K562 (cell line): ENCODE measurements at regions not wholly inside any gene's neighbourhood (a gene's known extent, or its start where the extent isn't known, plus 50 kb on each side); places are given as distances from the start of the nearest gene placed in this dataset.

Source experiments
- BACH1 ChIP-seq: fragments of 200-800 bp; sonication (Bioruptor generic); IDR thresholded peaks from 2 replicates; pipeline ENCODE4 v1.6.1; 2016; ENCODE audit warnings: missing genetic modification characterization, missing compliant biosample characterization
- DIDO1 ChIP-seq: fragments of 450-650 bp; IDR thresholded peaks from 2 replicates; pipeline ENCODE4 v1.6.1; 2016; ENCODE audit warnings: low read depth, missing biosample characterization, missing genetic modification characterization
- EZH2 ChIP-seq: IDR thresholded peaks from 2 replicates; pipeline ENCODE4 v1.6.1; 2012; ENCODE audit warnings: low read depth, mild to moderate bottlenecking, inconsistent platforms, low read length, borderline replicate concordance
- JUNB ChIP-seq: fragments of 450-650 bp; formaldehyde crosslinking; conservative IDR thresholded peaks from 2 replicates; pipeline ENCODE4 v1.4.0; 2020; ENCODE audit warnings: mild to moderate bottlenecking
- NRF1 ChIP-seq, 2 experiments: fragments of 450-650 bp; IDR thresholded peaks in 1 of 2; conservative IDR thresholded peaks in 1 of 2; 2 replicates each; pipeline ENCODE4 v1.6.1; 2014; ENCODE audit warnings: mild to moderate bottlenecking in 2 of 2
- POLR2AphosphoS5 ChIP-seq: IDR thresholded peaks from 2 replicates; pipeline ENCODE4 v1.6.1; 2011; ENCODE audit warnings: mild to moderate bottlenecking, low read depth, low read length, moderate library complexity; ENCODE audit not compliant: control insufficient read depth, insufficient read depth
- SMC3 ChIP-seq: conservative IDR thresholded peaks from 2 replicates; pipeline ENCODE4 v1.6.1; 2011; ENCODE audit warnings: low read depth, low read length, improper control_type of control experiment; ENCODE audit not compliant: insufficient read depth
- TBP ChIP-seq: optimal IDR thresholded peaks from 2 replicates; pipeline ENCODE3; 2011; ENCODE audit warnings: low read depth, low read length, improper control_type of control experiment
- ZC3H8 ChIP-seq: fragments of 450-650 bp; IDR thresholded peaks from 2 replicates; pipeline ENCODE4 v1.6.1; 2017
- TF ChIP-seq, protein P1 (sequence below), 3 experiments: IDR thresholded peaks in 2 of 3; conservative IDR thresholded peaks in 1 of 3; 2 replicates each; pipeline ENCODE4 v1.5.1; 2011 to 2012; ENCODE audit warnings: low read length in 3 of 3, mild to moderate bottlenecking in 3 of 3, control low read depth in 2 of 3, improper control_type of control experiment in 1 of 3, inconsistent platforms in 1 of 3, low read depth in 1 of 3, mixed read lengths in 1 of 3, moderate library complexity in 1 of 3; ENCODE audit not compliant: insufficient read depth in 2 of 3
- TF ChIP-seq, protein P2 (sequence below): fragments of 250-450 bp; sonication (Bioruptor Pico); IDR thresholded peaks from 2 replicates; pipeline ENCODE4 v1.5.0; 2020; ENCODE audit warnings: mild to moderate bottlenecking

GRCh38 chr1:67517046-67517445 lies 86.8 kb upstream of the SERBP1 start:
- TF ChIP-seq, protein P1, sequence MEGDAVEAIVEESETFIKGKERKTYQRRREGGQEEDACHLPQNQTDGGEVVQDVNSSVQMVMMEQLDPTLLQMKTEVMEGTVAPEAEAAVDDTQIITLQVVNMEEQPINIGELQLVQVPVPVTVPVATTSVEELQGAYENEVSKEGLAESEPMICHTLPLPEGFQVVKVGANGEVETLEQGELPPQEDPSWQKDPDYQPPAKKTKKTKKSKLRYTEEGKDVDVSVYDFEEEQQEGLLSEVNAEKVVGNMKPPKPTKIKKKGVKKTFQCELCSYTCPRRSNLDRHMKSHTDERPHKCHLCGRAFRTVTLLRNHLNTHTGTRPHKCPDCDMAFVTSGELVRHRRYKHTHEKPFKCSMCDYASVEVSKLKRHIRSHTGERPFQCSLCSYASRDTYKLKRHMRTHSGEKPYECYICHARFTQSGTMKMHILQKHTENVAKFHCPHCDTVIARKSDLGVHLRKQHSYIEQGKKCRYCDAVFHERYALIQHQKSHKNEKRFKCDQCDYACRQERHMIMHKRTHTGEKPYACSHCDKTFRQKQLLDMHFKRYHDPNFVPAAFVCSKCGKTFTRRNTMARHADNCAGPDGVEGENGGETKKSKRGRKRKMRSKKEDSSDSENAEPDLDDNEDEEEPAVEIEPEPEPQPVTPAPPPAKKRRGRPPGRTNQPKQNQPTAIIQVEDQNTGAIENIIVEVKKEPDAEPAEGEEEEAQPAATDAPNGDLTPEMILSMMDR (IDR thresholded peaks at IDR 0.05 in 2 of 3, conservative IDR thresholded peaks at IDR 0.05 in 1 of 3; ENCODE audit: insufficient read depth in 2 of 3, low read depth in 1 of 3, low read length in 3 of 3), result no peak
- TF ChIP-seq TBP, result no peak
- no peak for TF ChIP-seq JUNB (CRISPR knock-in tag)
- TF ChIP-seq EZH2, result no peak
- TF ChIP-seq ZC3H8, result no peak
- TF ChIP-seq BACH1 (tag), result no peak
- TF ChIP-seq DIDO1 (tag), result no peak
- no peak for TF ChIP-seq NRF1 (conservative IDR thresholded peaks at IDR 0.05 in 1 of 2, IDR thresholded peaks at IDR 0.05 in 1 of 2)
- TF ChIP-seq SMC3, result no peak
- TF ChIP-seq, protein P2, sequence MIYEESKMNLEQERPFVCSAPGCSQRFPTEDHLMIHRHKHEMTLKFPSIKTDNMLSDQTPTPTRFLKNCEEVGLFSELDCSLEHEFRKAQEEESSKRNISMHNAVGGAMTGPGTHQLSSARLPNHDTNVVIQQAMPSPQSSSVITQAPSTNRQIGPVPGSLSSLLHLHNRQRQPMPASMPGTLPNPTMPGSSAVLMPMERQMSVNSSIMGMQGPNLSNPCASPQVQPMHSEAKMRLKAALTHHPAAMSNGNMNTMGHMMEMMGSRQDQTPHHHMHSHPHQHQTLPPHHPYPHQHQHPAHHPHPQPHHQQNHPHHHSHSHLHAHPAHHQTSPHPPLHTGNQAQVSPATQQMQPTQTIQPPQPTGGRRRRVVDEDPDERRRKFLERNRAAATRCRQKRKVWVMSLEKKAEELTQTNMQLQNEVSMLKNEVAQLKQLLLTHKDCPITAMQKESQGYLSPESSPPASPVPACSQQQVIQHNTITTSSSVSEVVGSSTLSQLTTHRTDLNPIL (CRISPR knock-in tag), result no peak
- TF ChIP-seq POLR2AphosphoS5, result no peak
